ENCODE measurements at regions not wholly inside any gene's neighbourhood (a gene's known extent, or its start where the extent isn't known, plus 50 kb on each side); places are given as distances from the start of the nearest gene placed in this dataset.

DNA sequence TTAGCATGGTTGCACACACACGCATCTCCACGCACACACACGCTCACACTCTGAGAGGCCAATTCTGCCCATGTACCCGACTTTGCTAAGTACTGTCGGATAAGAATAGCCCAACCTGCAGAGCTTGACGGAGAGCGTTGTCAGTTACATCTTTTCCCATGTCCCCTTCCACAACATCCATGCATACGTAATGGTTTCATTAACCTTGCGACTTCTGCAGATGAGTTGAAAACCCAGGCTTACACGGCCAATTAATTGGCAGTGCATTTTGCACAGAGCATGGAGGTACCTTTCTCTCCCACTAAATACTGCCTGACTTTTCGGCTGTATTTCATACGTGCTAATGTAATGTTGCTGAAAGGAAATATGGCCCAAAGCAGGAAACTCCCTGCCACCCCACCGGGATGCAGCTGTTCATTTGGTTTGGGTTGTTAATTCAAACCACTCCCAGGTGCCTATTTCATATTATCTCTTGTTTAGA is 291.2 kb upstream of the HABP2 start:
- Histone ChIP-seq H3K4me3 (ENCODE audit: low read length) (no peak overlapping the region), H3F3A (ENCODE audit: insufficient read depth, low read length, poor library complexity, severe bottlenecking) (no peaks in the 10 kb centered on the region), H3K27me3 (ENCODE audit: insufficient read depth, low read depth, low read length) (peaks cover 10% of the 10 kb centered on the region), H2AFZ (ENCODE audit: low read depth, low read length) (no peak overlapping the region), H3K27ac (ENCODE audit: low read length) (no peak overlapping the region), H3K79me2 (replicated peaks; ENCODE audit: insufficient read depth, low read length) (no peaks in the 10 kb centered on the region), H4K20me1 (ENCODE audit: insufficient read depth) (no peaks in the 10 kb centered on the region), H3K4me2 (ENCODE audit: low read length) (no peak overlapping the region), H3K36me3 (ENCODE audit: insufficient read depth, low read length) (no peaks in the 10 kb centered on the region), H3K9ac (ENCODE audit: low read length) (no peak overlapping the region), H3K9me3 (ENCODE audit: low read length) (no peaks in the 10 kb centered on the region), H3K9me2 (ENCODE audit: insufficient read depth, low read length) (no peaks in the 10 kb centered on the region)
- TF ChIP-seq RAD21 (conservative IDR thresholded peaks at IDR 0.05) (no peak), EZH2 (IDR thresholded peaks at IDR 0.05; ENCODE audit: borderline replicate concordance, insufficient read depth, low read length, poor library complexity, severe bottlenecking) (no peak), TAF1 (IDR thresholded peaks at IDR 0.05; ENCODE audit: low read depth) (no peak), EP300 (conservative IDR thresholded peaks at IDR 0.05; ENCODE audit: poor library complexity, severe bottlenecking) (no peak), MXI1 (conservative IDR thresholded peaks at IDR 0.05; ENCODE audit: poor library complexity, severe bottlenecking) (no peak), SMC3 (conservative IDR thresholded peaks at IDR 0.05; ENCODE audit: poor library complexity) (no peak), CTCF (IDR thresholded peaks at IDR 0.05; ENCODE audit: poor library complexity, severe bottlenecking) (no peak), POLR2AphosphoS5 (IDR thresholded peaks at IDR 0.05) (no peak)
- TF ChIP-seq, protein P1, sequence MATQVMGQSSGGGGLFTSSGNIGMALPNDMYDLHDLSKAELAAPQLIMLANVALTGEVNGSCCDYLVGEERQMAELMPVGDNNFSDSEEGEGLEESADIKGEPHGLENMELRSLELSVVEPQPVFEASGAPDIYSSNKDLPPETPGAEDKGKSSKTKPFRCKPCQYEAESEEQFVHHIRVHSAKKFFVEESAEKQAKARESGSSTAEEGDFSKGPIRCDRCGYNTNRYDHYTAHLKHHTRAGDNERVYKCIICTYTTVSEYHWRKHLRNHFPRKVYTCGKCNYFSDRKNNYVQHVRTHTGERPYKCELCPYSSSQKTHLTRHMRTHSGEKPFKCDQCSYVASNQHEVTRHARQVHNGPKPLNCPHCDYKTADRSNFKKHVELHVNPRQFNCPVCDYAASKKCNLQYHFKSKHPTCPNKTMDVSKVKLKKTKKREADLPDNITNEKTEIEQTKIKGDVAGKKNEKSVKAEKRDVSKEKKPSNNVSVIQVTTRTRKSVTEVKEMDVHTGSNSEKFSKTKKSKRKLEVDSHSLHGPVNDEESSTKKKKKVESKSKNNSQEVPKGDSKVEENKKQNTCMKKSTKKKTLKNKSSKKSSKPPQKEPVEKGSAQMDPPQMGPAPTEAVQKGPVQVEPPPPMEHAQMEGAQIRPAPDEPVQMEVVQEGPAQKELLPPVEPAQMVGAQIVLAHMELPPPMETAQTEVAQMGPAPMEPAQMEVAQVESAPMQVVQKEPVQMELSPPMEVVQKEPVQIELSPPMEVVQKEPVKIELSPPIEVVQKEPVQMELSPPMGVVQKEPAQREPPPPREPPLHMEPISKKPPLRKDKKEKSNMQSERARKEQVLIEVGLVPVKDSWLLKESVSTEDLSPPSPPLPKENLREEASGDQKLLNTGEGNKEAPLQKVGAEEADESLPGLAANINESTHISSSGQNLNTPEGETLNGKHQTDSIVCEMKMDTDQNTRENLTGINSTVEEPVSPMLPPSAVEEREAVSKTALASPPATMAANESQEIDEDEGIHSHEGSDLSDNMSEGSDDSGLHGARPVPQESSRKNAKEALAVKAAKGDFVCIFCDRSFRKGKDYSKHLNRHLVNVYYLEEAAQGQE (IDR thresholded peaks at IDR 0.05; ENCODE audit: borderline replicate concordance) = no peak

- TF ChIP-seq SMC3 (conservative IDR thresholded peaks at IDR 0.05; ENCODE audit: poor library complexity) (no peak), TAF1 (IDR thresholded peaks at IDR 0.05; ENCODE audit: low read depth) (no peak), RAD21 (conservative IDR thresholded peaks at IDR 0.05) (no peak)
- TF ChIP-seq, protein P1 (IDR thresholded peaks at IDR 0.05; ENCODE audit: borderline replicate concordance) = no peak
- peaks cover 3% of the 10 kb centered on the region for H3K27me3 ChIP-seq (ENCODE audit: insufficient read depth, low read depth, low read length)
- no peaks in the 10 kb centered on the region for H4K20me1 ChIP-seq (ENCODE audit: insufficient read depth)
- H3K79me2 ChIP-seq (replicated peaks; ENCODE audit: insufficient read depth, low read length) = no peaks in the 10 kb centered on the region
- no peaks in the 10 kb centered on the region for H3K9me3 ChIP-seq (ENCODE audit: low read length)
- no peaks in the 10 kb centered on the region for H3K9me2 ChIP-seq (ENCODE audit: insufficient read depth, low read length)
- H3K9ac ChIP-seq (ENCODE audit: low read length) = no peak overlapping the region
- no peak overlapping the region for H2AFZ ChIP-seq (ENCODE audit: low read depth, low read length)
- H3K36me3 ChIP-seq (ENCODE audit: insufficient read depth, low read length) = no peaks in the 10 kb centered on the region
- no peak overlapping the region for H3K27ac ChIP-seq (ENCODE audit: low read length)
- no peak overlapping the region for H3K4me2 ChIP-seq (ENCODE audit: low read length)
- H3F3A ChIP-seq (ENCODE audit: insufficient read depth, low read length, poor library complexity, severe bottlenecking) = no peaks in the 10 kb centered on the region
- no peak overlapping the region for H3K4me3 ChIP-seq (ENCODE audit: low read length)
These were observed 289.8 kb upstream of the HABP2 start for GRCh38 chr10:113263056-113263455.
